DND-41 (cell line): ENCODE measurements at regions not wholly inside any gene's neighbourhood (a gene's known extent, or its start where the extent isn't known, plus 50 kb on each side); places are given as distances from the start of the nearest gene placed in this dataset.

Experiments
- CTCF ChIP-seq: IDR thresholded peaks from 2 replicates; pipeline ENCODE4 v1.5.1; 2012; ENCODE audit warnings: borderline replicate concordance, low read length, moderate library complexity, mild to moderate bottlenecking; ENCODE audit not compliant: poor library complexity, severe bottlenecking; ENCODE audit errors: extremely low read depth
- EZH2 ChIP-seq: IDR thresholded peaks from 3 replicates; pipeline ENCODE4 v1.6.1; 2012; ENCODE audit warnings: borderline replicate concordance, low read depth, mild to moderate bottlenecking, moderate library complexity, low read length, inconsistent platforms; ENCODE audit not compliant: severe bottlenecking

- TF ChIP-seq CTCF (no peak), EZH2 (no peak)
Measured at GRCh38 chr16:59586331-59586730, 852.2 kb upstream of the GOT2 start.
